ENCODE measurements at regions not wholly inside any gene's neighbourhood (a gene's known extent, or its start where the extent isn't known, plus 50 kb on each side); places are given as distances from the start of the nearest gene placed in this dataset.

DNA sequence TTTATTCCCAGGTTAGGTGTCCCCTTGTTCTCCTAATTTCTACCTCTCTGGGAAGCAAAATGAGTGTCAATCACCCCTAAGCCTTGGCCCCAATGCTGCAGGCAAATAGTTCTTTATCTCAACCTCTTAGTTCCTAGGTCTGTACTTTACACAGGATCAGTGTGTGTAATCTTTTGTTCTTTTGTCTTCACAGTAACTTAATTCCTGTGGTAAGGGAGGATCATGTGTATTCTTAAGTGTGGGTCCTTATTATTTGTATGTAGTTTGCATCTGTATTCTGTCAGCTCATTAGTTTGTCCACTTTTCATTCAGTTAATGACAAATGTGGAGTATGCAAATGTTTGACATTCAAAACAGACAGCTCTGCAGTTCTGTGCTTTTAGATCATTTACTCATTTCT, 166.7 kb downstream of the FAT3 start:
- Histone ChIP-seq H3K9ac (ENCODE audit: low read depth in 1 of 2, low read length in 2 of 2) (no peak overlapping the region), H3K27me3 (ENCODE audit: control insufficient read depth in 2 of 2, insufficient read depth in 2 of 2, low read length in 2 of 2) (no peaks in the 10 kb centered on the region), H3K27ac (ENCODE audit: low read depth in 2 of 2, low read length in 2 of 2) (no peak overlapping the region), H3K9me3 (ENCODE audit: control insufficient read depth in 2 of 2, low read length in 2 of 2) (no peaks in the 10 kb centered on the region), H3K4me1 (ENCODE audit: control insufficient read depth in 2 of 2, insufficient read depth in 2 of 2, low read length in 2 of 2) (no peaks in the 10 kb centered on the region), H3K4me3 (ENCODE audit: low read length in 2 of 2) (no peak overlapping the region), H3K36me3 (ENCODE audit: control insufficient read depth in 2 of 2, insufficient read depth in 2 of 2, low read length in 2 of 2) (no peaks in the 10 kb centered on the region)

DNA sequence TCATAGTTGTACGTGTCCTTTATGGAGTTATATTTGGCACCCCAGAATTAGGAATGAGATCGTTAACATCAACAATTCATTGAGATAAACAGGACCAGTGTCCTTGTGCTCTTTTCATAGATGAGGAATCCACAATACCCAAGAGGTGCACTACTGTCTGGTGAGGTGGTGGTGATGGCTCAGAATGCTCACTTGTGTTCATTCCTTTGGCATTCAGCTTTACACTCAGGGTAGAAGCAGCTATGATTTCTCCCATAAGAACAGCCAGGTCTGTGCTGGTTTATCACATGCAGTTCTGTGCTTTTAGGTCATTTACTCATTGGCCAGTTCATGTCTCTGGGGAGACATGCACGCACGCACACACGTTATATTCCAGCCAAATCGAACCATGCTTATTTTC, 167.2 kb downstream of the FAT3 start:
- no peaks in the 10 kb centered on the region for H3K9me3 ChIP-seq (ENCODE audit: control insufficient read depth in 2 of 2, low read length in 2 of 2)
- H3K27me3 ChIP-seq (ENCODE audit: control insufficient read depth in 2 of 2, insufficient read depth in 2 of 2, low read length in 2 of 2) = no peaks in the 10 kb centered on the region
- H3K27ac ChIP-seq (ENCODE audit: low read depth in 2 of 2, low read length in 2 of 2) = no peak overlapping the region
- H3K36me3 ChIP-seq (ENCODE audit: control insufficient read depth in 2 of 2, insufficient read depth in 2 of 2, low read length in 2 of 2) = no peaks in the 10 kb centered on the region
- no peak overlapping the region for H3K9ac ChIP-seq (ENCODE audit: low read depth in 1 of 2, low read length in 2 of 2)
- H3K4me1 ChIP-seq (ENCODE audit: control insufficient read depth in 2 of 2, insufficient read depth in 2 of 2, low read length in 2 of 2) = no peaks in the 10 kb centered on the region
- no peak overlapping the region for H3K4me3 ChIP-seq (ENCODE audit: low read length in 2 of 2)

DNA sequence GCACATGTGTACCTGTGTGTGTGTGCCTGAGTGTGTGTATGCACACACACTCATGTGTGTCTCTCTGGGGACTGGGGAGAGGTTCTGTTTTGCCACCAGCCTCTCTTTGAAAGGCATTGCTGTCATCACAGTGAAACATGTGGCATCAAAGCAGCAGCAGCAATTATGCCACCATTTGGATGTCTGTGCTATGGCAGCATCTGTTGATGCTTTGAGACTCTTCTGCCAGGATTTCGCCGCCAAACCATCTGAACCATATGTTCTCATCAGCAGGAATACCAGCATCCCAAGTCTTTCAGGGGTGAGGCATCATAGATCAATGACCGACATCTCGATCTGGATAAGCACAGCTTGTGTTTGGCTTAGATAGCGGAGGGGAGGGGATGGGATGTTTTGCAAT, 168.6 kb downstream of the FAT3 start:
- no peak overlapping the region for H3K9ac ChIP-seq (ENCODE audit: low read depth in 1 of 2, low read length in 2 of 2)
- H3K9me3 ChIP-seq (ENCODE audit: control insufficient read depth in 2 of 2, low read length in 2 of 2) = no peaks in the 10 kb centered on the region
- no peak overlapping the region for H3K27ac ChIP-seq (ENCODE audit: low read depth in 2 of 2, low read length in 2 of 2)
- no peak overlapping the region for H3K4me3 ChIP-seq (ENCODE audit: low read length in 2 of 2)
- no peaks in the 10 kb centered on the region for H3K27me3 ChIP-seq (ENCODE audit: control insufficient read depth in 2 of 2, insufficient read depth in 2 of 2, low read length in 2 of 2)
- no peaks in the 10 kb centered on the region for H3K4me1 ChIP-seq (ENCODE audit: control insufficient read depth in 2 of 2, insufficient read depth in 2 of 2, low read length in 2 of 2)
- no peaks in the 10 kb centered on the region for H3K36me3 ChIP-seq (ENCODE audit: control insufficient read depth in 2 of 2, insufficient read depth in 2 of 2, low read length in 2 of 2)

DNA sequence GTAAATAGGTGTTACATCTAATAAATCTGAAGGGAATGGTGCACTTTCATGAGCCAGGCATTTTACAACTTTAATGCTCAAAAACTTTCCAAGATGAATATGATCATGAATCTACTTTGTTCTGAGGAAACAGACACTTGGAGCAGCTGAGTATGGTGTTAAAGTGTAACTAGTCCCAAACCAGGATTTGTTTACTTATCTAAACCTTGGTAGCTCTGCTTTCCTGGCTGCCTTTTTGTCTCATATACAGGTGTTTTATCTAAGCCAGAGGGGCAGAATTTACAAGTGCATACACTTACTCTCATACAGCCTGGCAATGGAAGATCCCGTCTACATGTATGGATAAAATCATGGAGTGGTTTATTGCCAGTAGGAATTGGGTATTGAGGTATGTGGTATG, 171.5 kb downstream of the FAT3 start:
- no peak overlapping the region for H3K9ac ChIP-seq (ENCODE audit: low read depth in 1 of 2, low read length in 2 of 2)
- no peaks in the 10 kb centered on the region for H3K27me3 ChIP-seq (ENCODE audit: control insufficient read depth in 2 of 2, insufficient read depth in 2 of 2, low read length in 2 of 2)
- H3K27ac ChIP-seq (ENCODE audit: low read depth in 2 of 2, low read length in 2 of 2) = no peak overlapping the region
- H3K9me3 ChIP-seq (ENCODE audit: control insufficient read depth in 2 of 2, low read length in 2 of 2) = no peaks in the 10 kb centered on the region
- no peak overlapping the region for H3K4me3 ChIP-seq (ENCODE audit: low read length in 2 of 2)
- no peaks in the 10 kb centered on the region for H3K4me1 ChIP-seq (ENCODE audit: control insufficient read depth in 2 of 2, insufficient read depth in 2 of 2, low read length in 2 of 2)
- no peaks in the 10 kb centered on the region for H3K36me3 ChIP-seq (ENCODE audit: control insufficient read depth in 2 of 2, insufficient read depth in 2 of 2, low read length in 2 of 2)

DNA sequence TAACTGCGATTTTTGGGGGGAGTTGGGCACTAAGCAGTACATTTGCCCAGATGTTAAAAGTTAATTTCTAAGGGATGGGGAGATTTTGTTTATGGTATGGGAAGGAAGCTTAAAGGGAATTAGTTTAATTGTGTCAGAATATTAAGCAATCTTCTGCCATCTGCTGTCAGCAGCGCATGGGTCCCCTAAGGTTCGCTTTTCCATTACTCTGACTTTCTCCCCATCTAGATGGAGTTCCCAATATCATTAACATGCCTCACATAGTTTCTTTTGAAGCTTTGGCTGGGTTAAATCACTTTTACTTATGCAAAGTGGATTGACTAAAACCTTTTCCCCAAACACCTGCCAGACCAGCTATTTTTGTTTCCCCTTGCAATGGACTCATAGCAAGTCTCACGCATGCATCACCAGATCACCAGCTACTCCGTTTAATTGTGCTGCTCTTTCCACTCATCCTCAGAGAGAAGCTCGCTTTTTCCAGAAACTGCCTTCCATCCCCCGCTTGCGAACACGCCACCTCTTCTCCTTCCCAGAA, 172.7 kb downstream of the FAT3 start:
- Histone ChIP-seq H3K9me3 (ENCODE audit: control insufficient read depth in 2 of 2, low read length in 2 of 2) (no peaks in the 10 kb centered on the region), H3K36me3 (ENCODE audit: control insufficient read depth in 2 of 2, insufficient read depth in 2 of 2, low read length in 2 of 2) (no peaks in the 10 kb centered on the region), H3K27me3 (ENCODE audit: control insufficient read depth in 2 of 2, insufficient read depth in 2 of 2, low read length in 2 of 2) (no peaks in the 10 kb centered on the region), H3K27ac (ENCODE audit: low read depth in 2 of 2, low read length in 2 of 2) (no peak overlapping the region), H3K9ac (ENCODE audit: low read depth in 1 of 2, low read length in 2 of 2) (no peak overlapping the region), H3K4me3 (ENCODE audit: low read length in 2 of 2) (no peak overlapping the region), H3K4me1 (ENCODE audit: control insufficient read depth in 2 of 2, insufficient read depth in 2 of 2, low read length in 2 of 2) (no peaks in the 10 kb centered on the region)

DNA sequence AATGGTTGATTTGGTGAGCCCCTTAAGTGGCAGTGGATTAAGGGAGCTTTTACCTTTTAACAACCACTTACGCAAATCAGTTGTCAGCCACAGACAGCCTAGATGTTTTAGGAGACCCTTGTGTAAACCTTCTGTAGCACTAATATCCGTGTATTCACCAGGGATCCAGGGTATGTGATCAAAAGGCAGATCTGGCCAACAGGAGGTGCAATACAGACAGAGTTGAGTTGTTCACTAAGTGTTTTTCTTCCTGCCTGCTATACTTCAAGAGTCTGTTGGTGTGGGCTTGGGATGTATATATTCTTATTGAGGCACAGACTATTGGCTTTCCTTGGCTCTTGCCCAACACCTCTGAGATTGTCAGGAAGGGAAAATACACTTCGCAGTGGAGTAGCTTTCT, 175.1 kb downstream of the FAT3 start:
- H3K4me3 ChIP-seq (ENCODE audit: low read length in 2 of 2) = no peak overlapping the region
- no peaks in the 10 kb centered on the region for H3K36me3 ChIP-seq (ENCODE audit: control insufficient read depth in 2 of 2, insufficient read depth in 2 of 2, low read length in 2 of 2)
- H3K9me3 ChIP-seq (ENCODE audit: control insufficient read depth in 2 of 2, low read length in 2 of 2) = no peaks in the 10 kb centered on the region
- H3K27ac ChIP-seq (ENCODE audit: low read depth in 2 of 2, low read length in 2 of 2) = no peak overlapping the region
- H3K9ac ChIP-seq (ENCODE audit: low read depth in 1 of 2, low read length in 2 of 2) = no peak overlapping the region
- no peaks in the 10 kb centered on the region for H3K27me3 ChIP-seq (ENCODE audit: control insufficient read depth in 2 of 2, insufficient read depth in 2 of 2, low read length in 2 of 2)
- no peaks in the 10 kb centered on the region for H3K4me1 ChIP-seq (ENCODE audit: control insufficient read depth in 2 of 2, insufficient read depth in 2 of 2, low read length in 2 of 2)

DNA sequence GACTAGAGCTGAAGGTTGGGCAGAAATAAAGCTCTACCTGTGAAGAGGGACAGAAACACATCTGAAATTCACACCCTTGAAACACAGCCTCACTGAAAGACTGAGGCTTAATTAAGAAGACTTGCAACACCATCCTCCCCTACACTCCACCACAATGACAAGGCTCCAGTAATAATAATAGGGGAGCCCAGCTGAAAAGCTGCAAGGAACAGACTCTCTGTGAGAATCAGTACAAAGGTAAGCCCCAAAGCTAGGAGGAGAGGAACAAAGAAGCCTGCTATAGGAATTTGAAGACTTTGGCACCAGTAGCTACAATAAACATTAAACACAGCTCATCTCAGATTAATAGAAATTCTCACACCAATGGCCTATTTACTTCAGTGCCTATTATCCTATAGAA, 176.9 kb downstream of the FAT3 start:
- Histone ChIP-seq H3K9ac (ENCODE audit: low read depth in 1 of 2, low read length in 2 of 2) (no peak overlapping the region), H3K27me3 (ENCODE audit: control insufficient read depth in 2 of 2, insufficient read depth in 2 of 2, low read length in 2 of 2) (no peaks in the 10 kb centered on the region), H3K9me3 (ENCODE audit: control insufficient read depth in 2 of 2, low read length in 2 of 2) (no peaks in the 10 kb centered on the region), H3K4me1 (ENCODE audit: control insufficient read depth in 2 of 2, insufficient read depth in 2 of 2, low read length in 2 of 2) (no peaks in the 10 kb centered on the region), H3K36me3 (ENCODE audit: control insufficient read depth in 2 of 2, insufficient read depth in 2 of 2, low read length in 2 of 2) (no peaks in the 10 kb centered on the region), H3K4me3 (ENCODE audit: low read length in 2 of 2) (no peak overlapping the region), H3K27ac (ENCODE audit: low read depth in 2 of 2, low read length in 2 of 2) (no peak overlapping the region)

DNA sequence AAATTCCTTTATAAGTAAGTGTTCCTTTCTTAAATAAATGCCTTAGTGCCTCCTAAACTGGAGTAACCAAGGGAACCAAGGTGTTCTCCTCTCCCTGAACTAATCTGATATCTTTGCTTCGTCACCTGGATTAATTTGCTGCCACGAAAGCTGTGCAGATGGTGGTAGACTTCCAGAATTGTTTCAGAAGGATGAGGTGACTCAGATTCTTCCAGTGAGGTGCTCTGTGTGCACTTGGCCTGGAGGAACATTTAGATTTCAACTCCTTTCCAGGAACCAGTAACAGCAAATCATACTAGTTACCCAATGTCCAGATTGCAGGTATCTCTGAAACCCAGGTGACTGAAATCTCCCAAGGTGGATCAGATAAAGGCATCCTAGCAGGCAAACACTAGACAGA, 181.9 kb downstream of the FAT3 start:
- H3K27me3 ChIP-seq (ENCODE audit: control insufficient read depth in 2 of 2, insufficient read depth in 2 of 2, low read length in 2 of 2) = no peaks in the 10 kb centered on the region
- H3K4me3 ChIP-seq (ENCODE audit: low read length in 2 of 2) = no peak overlapping the region
- H3K4me1 ChIP-seq (ENCODE audit: control insufficient read depth in 2 of 2, insufficient read depth in 2 of 2, low read length in 2 of 2) = no peaks in the 10 kb centered on the region
- H3K36me3 ChIP-seq (ENCODE audit: control insufficient read depth in 2 of 2, insufficient read depth in 2 of 2, low read length in 2 of 2) = no peaks in the 10 kb centered on the region
- H3K9me3 ChIP-seq (ENCODE audit: control insufficient read depth in 2 of 2, low read length in 2 of 2) = no peaks in the 10 kb centered on the region
- H3K27ac ChIP-seq (ENCODE audit: low read depth in 2 of 2, low read length in 2 of 2) = no peak overlapping the region
- H3K9ac ChIP-seq (ENCODE audit: low read depth in 1 of 2, low read length in 2 of 2) = no peak overlapping the region

DNA sequence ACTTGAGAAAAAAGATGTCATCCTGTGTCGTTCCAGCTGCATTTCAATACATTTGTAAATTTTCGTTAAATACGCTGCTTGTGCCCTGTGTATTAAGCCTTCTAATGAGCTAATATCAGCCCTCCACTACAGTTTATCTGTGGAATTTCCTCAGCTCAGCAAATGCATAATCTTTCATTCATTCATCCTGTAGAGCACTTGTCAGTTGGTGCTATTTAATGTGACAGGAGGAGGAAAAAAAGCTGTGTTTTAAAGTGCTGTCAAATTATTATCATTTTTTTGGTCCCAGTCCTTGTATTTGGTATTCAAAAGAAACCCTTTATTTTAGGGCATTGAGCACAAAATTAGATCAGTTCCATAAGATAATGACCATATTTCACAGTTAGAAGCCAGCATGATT, 184.7 kb downstream of the FAT3 start:
- H3K4me3 ChIP-seq (ENCODE audit: low read length in 2 of 2) = no peak overlapping the region
- H3K9me3 ChIP-seq (ENCODE audit: control insufficient read depth in 2 of 2, low read length in 2 of 2) = no peaks in the 10 kb centered on the region
- H3K27ac ChIP-seq (ENCODE audit: low read depth in 2 of 2, low read length in 2 of 2) = no peak overlapping the region
- no peaks in the 10 kb centered on the region for H3K36me3 ChIP-seq (ENCODE audit: control insufficient read depth in 2 of 2, insufficient read depth in 2 of 2, low read length in 2 of 2)
- no peak overlapping the region for H3K9ac ChIP-seq (ENCODE audit: low read depth in 1 of 2, low read length in 2 of 2)
- H3K4me1 ChIP-seq (ENCODE audit: control insufficient read depth in 2 of 2, insufficient read depth in 2 of 2, low read length in 2 of 2) = no peaks in the 10 kb centered on the region
- no peaks in the 10 kb centered on the region for H3K27me3 ChIP-seq (ENCODE audit: control insufficient read depth in 2 of 2, insufficient read depth in 2 of 2, low read length in 2 of 2)

DNA sequence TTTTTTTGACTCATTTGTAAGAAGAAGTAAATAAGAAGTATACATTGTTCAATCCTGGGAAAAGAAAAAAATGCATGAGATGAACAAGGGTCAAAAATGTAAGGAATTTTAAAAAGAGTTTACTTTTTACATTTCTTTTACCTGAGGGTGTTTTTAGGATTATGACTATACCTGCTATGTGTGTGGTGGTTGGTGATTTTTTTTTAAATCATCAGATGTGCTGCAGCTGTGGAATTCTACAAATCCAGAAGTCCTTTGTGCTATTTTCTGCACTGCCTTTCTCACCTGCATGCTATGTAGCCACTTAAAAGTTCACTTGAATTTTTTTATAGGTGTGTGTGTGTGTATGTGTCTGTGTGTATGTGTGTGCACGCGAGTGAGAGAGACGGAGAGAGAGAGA, 185.3 kb downstream of the FAT3 start:
- Histone ChIP-seq H3K9me3 (ENCODE audit: control insufficient read depth in 2 of 2, low read length in 2 of 2) (no peaks in the 10 kb centered on the region), H3K9ac (ENCODE audit: low read depth in 1 of 2, low read length in 2 of 2) (no peak overlapping the region), H3K27ac (ENCODE audit: low read depth in 2 of 2, low read length in 2 of 2) (no peak overlapping the region), H3K4me3 (ENCODE audit: low read length in 2 of 2) (no peak overlapping the region), H3K27me3 (ENCODE audit: control insufficient read depth in 2 of 2, insufficient read depth in 2 of 2, low read length in 2 of 2) (no peaks in the 10 kb centered on the region), H3K36me3 (ENCODE audit: control insufficient read depth in 2 of 2, insufficient read depth in 2 of 2, low read length in 2 of 2) (no peaks in the 10 kb centered on the region), H3K4me1 (ENCODE audit: control insufficient read depth in 2 of 2, insufficient read depth in 2 of 2, low read length in 2 of 2) (no peaks in the 10 kb centered on the region)

DNA sequence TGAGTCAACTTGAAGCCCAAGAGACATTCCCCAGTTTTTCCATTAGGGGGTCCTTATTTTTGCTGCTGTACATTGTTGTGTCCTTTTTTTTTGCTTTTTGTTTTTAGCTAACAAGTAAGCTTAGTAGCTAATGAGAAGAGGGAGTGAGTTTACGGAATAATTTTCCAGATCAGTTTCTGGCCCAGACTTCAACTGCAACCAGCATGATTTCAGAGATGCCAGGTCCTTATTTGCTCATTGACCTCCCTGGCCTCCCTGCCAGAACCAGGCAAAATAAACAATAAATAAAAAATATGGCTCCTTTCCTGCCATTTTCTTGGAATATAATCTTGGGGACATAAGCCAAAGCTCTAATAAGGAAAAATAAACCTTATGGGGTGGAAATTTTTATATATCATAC, 185.9 kb downstream of the FAT3 start:
- H3K9ac ChIP-seq (ENCODE audit: low read depth in 1 of 2, low read length in 2 of 2) = no peak overlapping the region
- no peaks in the 10 kb centered on the region for H3K27me3 ChIP-seq (ENCODE audit: control insufficient read depth in 2 of 2, insufficient read depth in 2 of 2, low read length in 2 of 2)
- H3K27ac ChIP-seq (ENCODE audit: low read depth in 2 of 2, low read length in 2 of 2) = no peak overlapping the region
- H3K9me3 ChIP-seq (ENCODE audit: control insufficient read depth in 2 of 2, low read length in 2 of 2) = no peaks in the 10 kb centered on the region
- H3K4me1 ChIP-seq (ENCODE audit: control insufficient read depth in 2 of 2, insufficient read depth in 2 of 2, low read length in 2 of 2) = no peaks in the 10 kb centered on the region
- H3K4me3 ChIP-seq (ENCODE audit: low read length in 2 of 2) = no peak overlapping the region
- no peaks in the 10 kb centered on the region for H3K36me3 ChIP-seq (ENCODE audit: control insufficient read depth in 2 of 2, insufficient read depth in 2 of 2, low read length in 2 of 2)
